Effector CD4-positive, alpha-beta T cell (primary cell): ENCODE measurements at regions not wholly inside any gene's neighbourhood (a gene's known extent, or its start where the extent isn't known, plus 50 kb on each side); places are given as distances from the start of the nearest gene placed in this dataset.
"Not testable (repeated sequence)": the region's sequence is repeated elsewhere in the genome, so short reads cannot be mapped to it uniquely, and the experiment has no call there.

ENCODE experiments used
- DNase-seq: peaks from one replicate; pipeline ENCODE4 v3.0.0-alpha.2; 2020

DNA sequence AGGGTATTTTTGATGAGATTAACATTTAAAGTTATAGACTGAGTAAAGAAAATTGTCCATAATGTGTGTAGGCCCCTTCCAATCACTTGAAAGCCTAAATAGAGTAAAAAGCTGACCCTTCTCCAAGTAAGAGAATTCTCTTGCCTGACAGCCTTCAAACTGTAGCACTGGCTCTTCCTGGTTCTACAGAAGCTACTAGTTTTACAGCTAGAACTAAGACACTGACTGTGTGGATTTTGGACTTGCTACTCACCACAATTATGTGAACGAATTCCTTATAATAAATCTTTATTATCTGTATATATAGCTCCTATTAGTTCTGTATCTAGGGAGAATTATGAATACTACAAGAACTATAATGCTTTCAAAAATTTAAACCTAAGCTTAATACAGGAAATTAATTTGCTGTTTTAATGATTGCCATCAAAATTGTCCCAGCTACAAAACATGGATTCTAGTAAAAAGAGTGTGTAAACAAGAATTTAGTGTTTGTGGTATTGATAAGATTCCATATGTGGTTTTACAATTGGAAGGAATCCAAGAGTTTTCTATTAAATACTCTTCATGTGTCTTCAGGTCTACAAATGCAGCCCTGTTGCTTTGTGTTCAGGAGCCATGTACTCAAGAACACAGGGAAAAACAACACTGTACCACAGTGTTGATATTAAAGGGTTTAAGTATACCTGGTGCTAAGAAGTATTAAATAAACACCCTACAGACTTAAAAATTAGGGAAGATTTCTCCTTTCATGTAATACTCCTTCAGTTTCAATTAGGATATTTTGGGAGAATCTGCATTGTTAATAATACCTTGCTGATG is 366.5 kb downstream of the CXXC4 start:
- DNase-seq, result no peak

DNA sequence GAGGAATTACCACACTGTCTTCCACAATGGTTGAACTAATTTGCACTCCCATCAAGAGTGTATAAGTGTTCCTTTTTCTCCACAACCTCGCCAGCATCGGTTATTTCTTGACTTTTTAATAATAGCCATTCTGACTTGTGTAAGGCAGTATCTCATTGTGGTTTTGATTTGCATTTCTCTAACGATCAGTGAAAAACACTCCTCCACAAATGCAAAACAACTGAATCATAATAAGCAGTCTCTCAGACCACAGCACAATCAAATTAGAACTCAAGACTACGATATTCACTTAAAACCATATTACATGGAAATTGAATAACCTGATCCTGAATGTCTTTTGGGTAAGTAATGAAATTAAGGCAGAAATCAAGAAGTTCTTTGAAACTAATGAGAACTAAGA is 371.7 kb downstream of the CXXC4 start:
- DNase-seq, result no peak

DNA sequence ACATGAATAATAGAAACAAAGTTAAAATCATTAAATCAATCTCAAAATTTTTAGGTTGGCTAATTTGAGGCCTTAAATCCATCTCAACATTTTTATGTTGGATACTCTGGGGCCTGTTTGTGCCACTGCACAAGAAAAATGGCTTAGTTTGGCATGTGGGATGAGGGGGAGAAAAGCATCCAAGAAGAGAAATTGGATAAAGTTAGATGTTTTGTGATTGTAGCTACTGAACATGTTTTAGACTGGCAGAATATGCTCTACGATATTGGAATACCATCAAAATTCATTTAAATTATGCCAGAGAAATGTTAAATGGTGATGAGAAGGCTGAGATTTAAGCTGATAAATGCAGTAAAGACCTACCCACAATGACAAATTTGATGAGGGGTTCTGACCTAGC is 376.9 kb downstream of the CXXC4 start:
- no peak for DNase-seq

DNA sequence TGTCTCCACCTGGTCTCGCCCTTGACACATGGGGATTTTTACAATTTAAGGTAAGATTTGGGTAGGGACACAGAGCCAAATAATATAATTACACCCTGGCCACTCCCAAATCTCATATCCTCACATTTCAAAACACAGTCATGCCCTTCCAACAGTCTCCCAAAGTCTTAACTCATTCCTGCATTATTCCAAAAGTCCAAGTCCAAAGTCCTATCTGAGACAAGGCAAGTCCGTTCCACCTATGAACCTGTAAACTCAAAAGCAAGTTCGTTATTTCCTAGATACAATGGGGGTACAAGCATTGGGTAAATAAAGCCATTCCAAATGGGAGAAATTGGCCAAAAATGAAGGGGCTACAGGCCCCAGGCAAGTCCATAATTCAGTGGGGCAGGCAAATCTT is 380.8 kb downstream of the CXXC4 start:
- no peak for DNase-seq

DNA sequence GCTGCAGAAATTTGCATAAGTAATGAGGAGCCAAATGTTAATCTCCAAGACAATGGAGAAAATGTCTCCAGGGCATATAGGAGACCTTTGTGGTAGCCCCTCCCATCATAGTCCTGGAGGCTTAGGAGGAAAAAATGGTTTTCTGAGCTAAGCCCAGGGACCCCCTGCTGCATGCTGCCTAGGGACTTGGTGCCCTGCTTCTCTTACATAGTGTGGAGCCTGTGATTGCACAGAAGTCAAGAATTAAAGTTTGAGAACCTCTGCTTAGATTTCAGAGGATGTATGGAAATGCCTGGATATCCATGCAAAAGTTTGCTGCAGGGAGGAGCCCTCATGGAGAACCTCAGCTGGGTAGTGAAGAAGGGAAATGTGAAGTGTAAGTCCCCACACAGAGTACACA is 379.4 kb upstream of the TACR3 start:
- DNase-seq, result no peak

DNA sequence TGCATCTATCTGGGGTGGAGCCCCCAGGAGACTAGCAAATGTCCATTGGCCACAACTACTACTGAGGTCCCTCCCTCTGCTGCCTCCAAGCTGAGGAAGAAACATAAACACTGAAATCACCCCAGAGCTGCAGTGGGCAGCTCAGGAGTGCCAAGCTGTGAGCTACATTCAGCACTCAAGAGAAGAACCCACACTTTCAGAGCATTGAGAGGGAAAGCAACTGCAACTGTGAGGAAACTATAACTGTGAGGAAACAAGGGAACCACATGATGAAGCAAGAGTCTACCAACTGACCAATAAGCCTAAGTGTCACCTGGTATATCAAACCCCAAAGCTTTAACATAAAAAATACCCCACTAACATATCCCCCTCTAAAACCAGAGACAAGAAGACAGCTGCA is 373.5 kb upstream of the TACR3 start:
- DNase-seq, result no peak

DNA sequence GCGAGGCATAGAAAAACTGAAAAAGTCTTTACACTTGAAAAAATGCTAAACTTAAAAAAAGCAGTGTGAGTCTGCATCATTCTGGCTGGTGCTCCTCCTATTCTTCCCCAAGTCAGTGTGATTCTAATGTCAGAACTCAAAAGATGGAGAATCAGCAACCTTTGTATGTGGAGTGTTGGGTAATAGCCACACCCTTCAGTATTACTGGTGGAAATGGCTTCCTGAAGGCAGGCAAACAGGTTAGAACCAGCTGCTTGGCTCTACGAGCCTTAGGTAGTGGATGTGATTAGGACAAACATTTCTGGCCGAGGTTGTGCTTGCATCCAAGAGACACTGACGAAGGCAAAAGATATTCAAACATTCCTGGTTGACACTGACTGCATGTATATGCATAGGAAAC is 353.4 kb upstream of the TACR3 start:
- no peak for DNase-seq

DNA sequence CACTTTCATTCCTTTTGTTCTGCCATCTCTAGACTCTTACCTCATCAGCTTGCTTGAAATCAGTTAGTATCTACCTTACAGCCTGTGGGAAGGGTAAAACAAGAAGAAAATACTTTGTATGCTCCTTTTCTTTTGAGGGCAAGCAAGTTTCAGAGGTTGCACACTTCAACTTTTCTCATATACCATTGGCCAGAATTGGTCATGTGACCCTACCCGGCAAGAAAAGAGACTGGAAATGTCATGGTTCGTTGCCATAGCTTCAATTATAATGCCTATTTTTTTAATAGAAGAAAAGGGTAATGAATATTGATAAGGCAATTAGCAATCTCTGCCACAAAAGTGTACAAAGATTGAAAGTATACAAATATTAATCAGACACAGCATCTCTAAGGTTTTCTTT is 346.7 kb upstream of the TACR3 start:
- no peak for DNase-seq

DNA sequence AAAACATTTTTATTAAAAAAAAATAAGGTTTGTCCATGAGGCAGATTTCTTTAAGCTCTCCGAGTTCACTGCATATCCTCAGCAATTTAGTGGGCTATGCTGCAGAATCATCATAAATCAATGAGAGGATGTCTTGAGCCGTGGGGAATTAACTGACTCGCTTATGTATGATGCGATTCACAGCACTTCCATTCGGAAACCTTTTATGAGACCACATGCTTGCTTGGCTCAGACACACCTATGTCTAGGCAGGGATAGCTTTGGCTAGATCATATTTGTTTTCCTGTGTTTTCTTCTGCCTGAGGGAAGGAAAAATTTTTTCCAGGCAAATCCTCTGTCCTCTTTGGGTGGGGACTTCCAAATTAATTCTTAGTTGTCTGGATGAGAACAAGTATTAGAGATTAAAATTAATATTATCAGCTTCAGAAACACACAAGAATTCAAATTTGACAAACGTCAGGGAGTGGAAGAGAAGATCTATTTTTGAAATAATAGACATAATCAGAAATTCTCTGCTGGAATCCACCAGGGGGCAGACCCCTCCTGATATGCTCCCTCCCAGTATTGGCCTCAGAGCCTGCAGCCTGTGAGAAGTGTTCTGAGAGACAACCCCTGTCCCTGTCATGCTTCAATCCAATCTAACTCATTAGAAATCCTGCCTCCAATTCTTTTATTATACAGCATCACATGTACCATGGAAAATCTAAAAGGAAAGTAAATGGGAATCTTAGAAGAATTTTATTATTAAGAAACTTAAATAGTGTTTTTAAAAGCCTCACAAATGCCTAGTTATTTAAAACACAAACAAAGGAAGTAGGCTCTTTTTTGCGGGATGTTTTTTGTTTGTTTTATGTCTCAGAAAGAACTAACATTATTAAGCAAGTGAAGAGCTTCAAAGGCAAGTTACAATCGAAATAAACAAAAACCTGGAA is 345.1 kb upstream of the TACR3 start:
- no peak for DNase-seq

DNA sequence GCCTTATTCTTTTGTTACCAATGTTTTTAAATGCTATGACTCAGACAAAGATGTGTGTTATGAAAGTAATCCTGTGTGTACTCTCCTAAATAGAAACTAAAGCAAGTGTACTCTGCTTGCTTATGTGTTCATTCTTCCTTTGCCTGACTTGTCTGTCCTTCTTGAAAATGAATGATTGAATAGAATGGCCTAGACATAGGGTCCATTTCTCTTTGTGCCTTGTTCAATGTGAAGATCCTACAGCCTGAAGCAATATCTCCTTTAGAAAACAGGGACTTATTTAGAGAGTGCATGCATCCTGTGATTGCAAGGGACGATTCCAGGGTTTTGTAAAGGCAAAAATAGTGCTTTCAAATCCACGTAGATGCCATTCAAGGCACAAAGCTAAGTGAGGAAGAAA is 343.6 kb upstream of the TACR3 start:
- DNase-seq, result no peak

DNA sequence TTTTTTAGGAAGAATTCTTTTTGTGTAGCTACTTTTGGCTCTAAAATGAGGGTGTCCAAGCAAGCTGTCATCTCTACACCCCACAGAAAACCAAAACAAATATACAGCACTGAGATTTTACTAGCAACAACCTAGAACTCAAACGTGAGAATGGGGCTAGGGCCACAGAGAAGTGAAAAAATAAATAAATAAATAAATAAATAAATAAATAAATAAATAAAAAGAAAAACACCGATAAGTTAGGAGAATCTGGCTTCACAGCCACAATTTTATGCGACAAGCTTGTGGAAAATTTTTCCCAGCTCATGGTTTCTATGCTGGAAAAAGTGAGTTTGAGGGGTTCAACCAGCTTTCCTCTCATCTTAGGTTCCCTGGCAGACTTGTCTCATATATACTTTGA is 324.6 kb upstream of the TACR3 start:
- DNase-seq, result no peak

DNA sequence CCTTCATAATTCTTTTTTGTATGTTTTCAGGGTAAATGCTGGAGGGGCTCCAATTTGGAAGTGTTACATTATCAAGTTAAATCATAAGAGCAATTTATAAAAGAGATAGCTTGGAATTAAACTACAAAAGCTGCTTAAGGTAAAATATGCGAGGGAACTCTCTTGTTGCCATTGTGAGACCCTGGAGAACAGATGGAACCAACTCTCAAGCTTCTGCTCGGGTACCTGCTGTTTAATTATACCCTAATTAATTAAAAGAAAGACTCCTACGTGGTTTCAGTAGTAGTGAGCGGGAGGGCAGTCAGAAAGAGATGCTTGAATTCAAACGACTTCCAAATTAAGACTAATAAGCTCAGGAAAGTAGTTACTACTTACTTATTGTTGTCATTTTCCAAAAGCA is 313.1 kb upstream of the TACR3 start:
- no peak for DNase-seq

DNA sequence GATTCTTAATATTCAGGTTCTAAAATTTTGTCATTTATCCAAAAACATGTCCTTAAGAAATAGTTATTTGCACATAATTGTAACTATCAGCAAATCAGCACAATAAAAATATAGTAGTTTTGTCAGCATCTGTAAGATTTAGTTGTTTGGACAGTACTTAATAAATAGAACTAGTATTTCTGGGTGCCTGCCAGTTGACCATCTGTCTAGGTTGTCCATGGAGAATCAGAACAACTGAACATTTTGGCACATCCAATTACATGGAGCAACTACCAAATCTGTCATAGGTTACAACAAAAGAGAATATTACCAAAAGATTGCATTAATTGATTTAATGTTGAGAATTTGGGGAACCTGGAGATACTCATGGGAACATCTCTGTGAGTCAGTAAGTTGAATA is 305.5 kb upstream of the TACR3 start:
- DNase-seq, result no peak

DNA sequence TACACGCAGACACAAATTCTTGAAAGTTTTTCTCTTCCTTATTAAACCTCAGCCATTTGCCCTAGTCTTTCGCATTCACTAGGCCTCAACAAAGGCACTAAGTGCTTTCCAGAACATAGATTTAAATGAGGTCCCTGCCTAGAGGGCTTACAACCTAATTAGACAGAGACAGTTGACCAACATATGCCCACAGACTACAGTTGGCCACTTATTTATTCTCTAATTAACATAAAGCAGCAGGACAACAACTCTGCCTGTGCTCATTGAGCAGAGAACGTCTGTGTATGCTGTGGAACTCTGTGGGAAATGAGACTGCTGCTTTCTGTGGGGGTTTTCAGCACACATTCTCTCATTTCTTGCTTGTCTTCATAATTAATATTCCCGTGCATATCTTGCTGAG is 303.0 kb upstream of the TACR3 start:
- no peak for DNase-seq

DNA sequence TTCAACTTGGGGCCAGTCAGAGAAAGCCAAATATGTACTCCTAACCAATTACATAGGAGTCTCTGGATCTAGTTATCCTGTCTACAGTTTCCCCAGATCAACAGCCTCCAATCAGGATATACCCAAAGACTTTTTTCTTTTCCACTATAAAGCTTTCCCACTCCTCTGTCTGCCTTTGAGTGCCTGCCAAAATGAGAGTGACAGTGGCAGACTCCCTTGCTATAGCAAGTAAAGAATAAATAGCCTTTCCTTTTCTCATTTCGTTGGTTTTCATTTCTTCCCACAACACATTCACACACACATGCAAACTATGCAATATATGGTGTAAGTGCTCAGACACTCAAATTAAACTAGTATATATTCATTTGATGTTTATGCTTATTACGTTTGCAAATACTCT is 302.4 kb upstream of the TACR3 start:
- no peak for DNase-seq

DNA sequence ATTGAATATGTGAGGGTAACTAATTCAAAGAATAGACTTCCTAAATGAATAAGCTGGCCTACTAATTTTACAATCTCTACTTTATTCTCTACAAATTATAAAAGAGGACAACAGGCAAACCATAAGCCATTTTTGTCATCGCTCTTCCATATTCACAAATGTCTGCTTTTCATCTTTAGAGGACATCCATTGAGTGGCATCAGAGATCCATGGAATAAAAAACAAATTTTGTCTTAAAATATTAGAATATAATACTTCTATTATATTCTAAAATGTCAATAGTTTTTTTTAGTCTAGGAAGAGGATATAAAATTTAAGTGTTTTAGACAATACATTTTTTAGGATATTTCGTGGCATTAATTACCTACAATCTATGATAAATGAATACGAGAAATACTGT is 300.9 kb upstream of the TACR3 start:
- no peak for DNase-seq

DNA sequence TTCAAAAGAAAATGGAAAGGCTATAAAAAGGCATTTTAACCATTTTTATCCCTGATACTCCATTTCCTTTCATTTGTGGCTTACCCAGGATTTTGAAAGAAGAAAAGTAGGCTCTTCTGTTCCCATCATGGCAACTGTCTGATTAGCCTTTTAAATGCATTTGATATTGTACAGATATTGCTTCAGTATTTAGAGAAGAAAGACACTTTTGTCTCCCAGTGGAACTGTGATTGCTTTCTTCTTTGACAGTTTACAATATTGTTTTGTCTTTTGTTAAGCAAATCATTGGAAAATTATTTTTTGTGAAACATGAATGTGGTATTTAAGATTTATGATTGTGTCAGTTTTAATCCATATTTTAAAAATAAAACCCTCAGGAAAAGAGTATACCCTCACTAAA is 297.4 kb upstream of the TACR3 start:
- DNase-seq, result no peak

DNA sequence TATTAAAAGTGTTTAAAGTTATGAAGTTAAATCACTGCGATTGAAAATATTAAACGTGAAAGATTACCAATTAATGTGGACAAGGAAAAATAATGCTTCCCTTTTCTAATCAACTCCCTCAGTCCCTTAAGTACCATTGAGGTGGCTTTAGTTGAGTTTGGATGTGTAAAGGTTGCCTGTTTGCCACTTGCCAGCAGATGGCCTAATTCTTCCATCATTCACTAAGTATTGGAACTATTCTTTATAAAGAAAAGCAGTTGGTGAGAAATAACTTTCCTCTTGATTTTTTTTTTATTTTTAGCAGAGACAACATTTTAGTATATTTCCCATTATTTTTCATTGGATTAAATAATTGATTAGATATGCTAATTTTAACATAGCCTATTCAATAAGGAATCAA is 295.9 kb upstream of the TACR3 start:
- no peak for DNase-seq

DNA sequence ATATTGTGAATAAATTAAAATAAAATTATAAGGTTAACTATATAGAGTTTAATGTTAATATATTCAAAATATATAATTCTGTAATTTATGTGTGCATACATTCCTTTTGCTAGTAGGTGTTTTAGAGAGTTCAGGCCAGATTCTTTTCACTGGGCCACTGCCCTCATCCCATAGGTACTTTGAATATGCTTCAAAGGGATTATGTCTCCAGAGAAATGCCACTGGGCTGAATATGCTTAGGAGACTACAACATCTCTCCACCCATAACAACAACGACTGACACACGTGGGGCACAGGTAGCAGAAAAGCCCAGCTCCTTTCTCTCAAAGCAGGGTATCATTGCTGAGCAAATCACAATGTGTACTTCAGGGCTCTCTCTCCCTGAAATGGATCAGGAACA is 290.9 kb upstream of the TACR3 start:
- DNase-seq, result no peak

DNA sequence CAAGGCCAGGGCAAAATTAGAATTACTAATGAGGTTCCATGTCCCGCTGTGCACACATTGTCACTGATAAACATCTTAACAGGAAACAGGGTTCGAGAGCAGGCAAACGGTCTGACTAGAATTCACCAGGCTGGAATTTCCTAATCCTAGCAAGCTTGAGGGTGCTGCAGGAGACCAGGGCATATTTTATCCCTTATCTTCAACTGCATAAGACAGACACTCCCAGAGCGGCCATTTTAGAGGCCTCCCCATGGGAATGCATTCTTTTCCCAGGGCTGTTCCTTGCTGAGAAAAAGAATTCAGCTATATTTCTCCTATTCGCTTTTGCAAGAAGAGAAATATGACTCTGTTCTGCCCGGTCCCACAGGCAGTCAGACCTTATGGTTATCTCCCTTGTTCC is 282.5 kb upstream of the TACR3 start:
- DNase-seq, result not testable (repeated sequence)

DNA sequence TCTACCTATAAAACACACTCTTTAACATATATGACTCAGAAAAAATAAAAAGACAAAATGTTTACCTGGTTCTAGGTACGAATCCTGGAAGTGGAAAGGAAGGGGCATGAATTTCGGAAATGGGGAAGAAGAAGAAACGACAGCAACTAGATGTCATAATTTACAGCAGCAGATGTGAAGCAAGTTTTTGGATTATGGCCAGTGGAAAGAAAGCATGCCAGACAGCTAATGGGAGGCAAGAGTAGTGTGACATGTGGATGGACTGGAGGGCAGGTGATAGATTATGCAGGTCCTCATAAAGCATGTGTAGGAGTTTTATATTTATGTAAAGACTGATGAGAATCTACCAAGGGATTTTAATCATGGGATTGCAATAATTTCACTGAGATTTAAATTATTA is 279.0 kb upstream of the TACR3 start:
- DNase-seq, result no peak

DNA sequence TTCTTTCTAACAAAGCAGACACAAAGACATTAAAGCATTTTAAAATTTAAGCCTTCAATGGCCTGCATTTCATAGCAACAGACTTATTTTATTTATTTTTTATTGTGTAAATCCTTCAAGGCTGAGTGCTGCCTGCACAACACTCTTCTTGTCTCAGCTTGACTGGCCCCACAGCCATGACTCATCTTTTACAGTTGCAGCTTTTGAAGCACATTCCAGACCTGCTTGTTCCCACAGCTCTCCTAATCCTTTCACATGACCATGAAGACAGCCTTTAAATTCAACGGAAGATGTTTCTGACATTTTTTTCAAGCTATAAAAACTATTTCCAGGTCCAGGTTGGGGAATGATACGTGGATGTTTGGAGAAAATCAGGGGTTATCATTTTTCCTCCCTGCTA is 276.9 kb upstream of the TACR3 start:
- DNase-seq, result no peak

DNA sequence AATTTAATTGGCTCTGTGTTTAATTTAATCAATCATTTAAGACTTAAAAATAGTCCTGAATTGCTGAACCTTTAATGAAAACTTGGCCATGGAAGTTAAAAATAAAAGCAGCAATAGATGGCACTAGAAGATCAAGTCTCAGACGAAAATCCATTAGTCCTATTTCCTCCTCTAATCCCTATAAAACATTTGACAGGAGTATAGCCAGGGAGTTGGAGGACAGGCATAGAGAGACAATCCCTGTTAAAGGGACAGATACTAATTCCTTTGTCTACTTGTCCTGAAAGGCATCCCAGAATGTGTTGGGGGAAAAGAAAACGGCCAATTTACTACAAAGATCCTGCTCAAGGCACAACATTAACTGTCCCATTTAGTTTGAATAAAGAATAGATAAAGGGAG is 276.3 kb upstream of the TACR3 start:
- no peak for DNase-seq

DNA sequence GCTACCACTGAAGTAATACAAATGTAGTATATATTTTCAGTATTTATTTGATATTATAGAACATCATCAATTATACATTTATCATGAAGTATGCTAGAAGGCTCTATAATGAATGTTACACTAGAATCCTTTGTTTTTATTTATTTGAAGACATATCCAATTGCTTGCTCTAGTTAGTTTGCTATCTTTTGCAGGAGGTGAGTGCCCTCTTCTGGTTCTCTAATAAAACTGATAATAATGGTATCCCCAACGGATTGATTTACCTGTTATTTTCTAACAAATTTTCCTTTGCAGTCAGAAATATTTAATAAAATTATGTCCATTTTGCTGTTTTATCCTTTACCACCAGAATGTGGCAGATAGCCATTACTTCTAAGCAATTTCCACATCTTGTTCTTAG is 274.3 kb upstream of the TACR3 start:
- no peak for DNase-seq
